ENCODE measurements at regions not wholly inside any gene's neighbourhood (a gene's known extent, or its start where the extent isn't known, plus 50 kb on each side); places are given as distances from the start of the nearest gene placed in this dataset.

DNA sequence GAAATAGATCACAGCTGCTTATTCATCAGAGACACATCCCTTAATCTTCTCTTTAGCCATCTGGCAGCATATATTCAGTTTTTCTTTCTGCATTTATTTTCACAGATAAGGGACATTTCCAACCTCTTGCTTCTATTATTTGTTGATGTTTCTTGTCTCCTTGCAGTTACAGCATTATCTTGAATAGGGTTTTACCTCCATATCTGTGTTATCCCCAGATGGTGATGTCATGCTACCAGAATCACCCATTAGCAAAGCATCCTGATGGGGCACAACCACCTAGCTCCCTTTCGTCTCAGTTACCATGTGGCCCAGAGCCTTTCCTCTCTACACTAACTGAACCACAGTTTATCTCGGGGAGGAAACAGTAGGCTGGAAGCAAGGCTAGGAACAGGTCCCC is 483.9 kb downstream of the FOXO1 start:
- no peaks in the 10 kb centered on the region for H3K36me3 ChIP-seq
- TF ChIP-seq POLR2AphosphoS5 (IDR thresholded peaks at IDR 0.05) (no peak), EP300 (IDR thresholded peaks at IDR 0.05) (no peak), POLR2A (IDR thresholded peaks at IDR 0.05) (no peak)
- TF ChIP-seq, protein P1, sequence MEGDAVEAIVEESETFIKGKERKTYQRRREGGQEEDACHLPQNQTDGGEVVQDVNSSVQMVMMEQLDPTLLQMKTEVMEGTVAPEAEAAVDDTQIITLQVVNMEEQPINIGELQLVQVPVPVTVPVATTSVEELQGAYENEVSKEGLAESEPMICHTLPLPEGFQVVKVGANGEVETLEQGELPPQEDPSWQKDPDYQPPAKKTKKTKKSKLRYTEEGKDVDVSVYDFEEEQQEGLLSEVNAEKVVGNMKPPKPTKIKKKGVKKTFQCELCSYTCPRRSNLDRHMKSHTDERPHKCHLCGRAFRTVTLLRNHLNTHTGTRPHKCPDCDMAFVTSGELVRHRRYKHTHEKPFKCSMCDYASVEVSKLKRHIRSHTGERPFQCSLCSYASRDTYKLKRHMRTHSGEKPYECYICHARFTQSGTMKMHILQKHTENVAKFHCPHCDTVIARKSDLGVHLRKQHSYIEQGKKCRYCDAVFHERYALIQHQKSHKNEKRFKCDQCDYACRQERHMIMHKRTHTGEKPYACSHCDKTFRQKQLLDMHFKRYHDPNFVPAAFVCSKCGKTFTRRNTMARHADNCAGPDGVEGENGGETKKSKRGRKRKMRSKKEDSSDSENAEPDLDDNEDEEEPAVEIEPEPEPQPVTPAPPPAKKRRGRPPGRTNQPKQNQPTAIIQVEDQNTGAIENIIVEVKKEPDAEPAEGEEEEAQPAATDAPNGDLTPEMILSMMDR (IDR thresholded peaks at IDR 0.05): no peak

GRCh38 chr13:40185414-40185813 is 481.0 kb downstream of the FOXO1 start:
- intact Hi-C loops (cut with DNase I; ENCODE audit: low total_unique reads): no loop called here
- TF ChIP-seq EP300 (IDR thresholded peaks at IDR 0.05) (no peak), POLR2AphosphoS5 (IDR thresholded peaks at IDR 0.05) (no peak), POLR2A (IDR thresholded peaks at IDR 0.05) (no peak)
- TF ChIP-seq, protein P1 (IDR thresholded peaks at IDR 0.05): no peak
- Histone ChIP-seq H3K4me3 (no peak overlapping the region), H3K9me3 (no peaks in the 10 kb centered on the region), H3K4me1 (peaks cover 6 to 13% (median 11%) of the 10 kb centered on the region in 4 donors), H3K27ac (no peak overlapping the region), H3K36me3 (no peaks in the 10 kb centered on the region), H3K27me3 (no peaks in the 10 kb centered on the region)
- no peak for DNase-seq
- 68 to 89% (median 82%) methylated on average over 2 of the region's 2 CpGs for WGBS, 5 donors

More for the DNA sequence above, 483.9 kb downstream of the FOXO1 start:
- Histone ChIP-seq H3K4me3 (no peak overlapping the region), H3K9me3 (no peaks in the 10 kb centered on the region), H3K27ac (no peak overlapping the region), H3K27me3 (no peaks in the 10 kb centered on the region), H3K4me1 (peaks cover 0 to 3% (median 2%) of the 10 kb centered on the region in 4 donors)
- DNase-seq: no peak
- intact Hi-C loops (cut with DNase I; ENCODE audit: low total_unique reads): no loop called here
- 88 to 96% (median 94%) methylated on average over 2 of the region's 2 CpGs for WGBS, 5 donors

DNA sequence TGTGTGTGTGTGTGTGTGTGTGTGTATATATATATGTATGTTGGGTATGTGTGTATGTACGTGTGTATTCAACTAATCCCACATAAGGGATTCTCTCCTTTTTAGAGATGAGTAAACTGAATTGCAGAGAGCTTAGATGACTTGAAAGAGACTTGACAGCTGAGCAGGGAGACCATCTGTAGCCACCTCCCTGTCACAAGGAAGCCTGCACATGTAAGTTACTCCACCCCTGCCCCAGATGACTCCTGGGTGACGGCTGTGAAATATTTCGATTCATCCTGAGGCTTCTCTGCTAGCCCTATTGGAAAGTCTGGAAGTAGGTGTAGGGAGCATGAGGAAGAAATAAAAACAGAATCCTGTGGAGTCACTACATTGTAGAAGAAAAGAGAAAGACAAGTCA is 480.4 kb downstream of the FOXO1 start:
- 60 to 76% (median 70%) methylated on average over 3 of the region's 3 CpGs for WGBS, 5 donors
- Histone ChIP-seq H3K27ac (no peak overlapping the region), H3K4me3 (no peak overlapping the region), H3K27me3 (no peaks in the 10 kb centered on the region), H3K9me3 (no peaks in the 10 kb centered on the region), H3K36me3 (no peaks in the 10 kb centered on the region), H3K4me1 (peaks cover 8 to 20% (median 17%) of the 10 kb centered on the region in 4 donors)
- DNase-seq: no peak
- intact Hi-C loops (cut with DNase I; ENCODE audit: low total_unique reads): no loop called here
- no peak for TF ChIP-seq POLR2AphosphoS5 (IDR thresholded peaks at IDR 0.05)
- TF ChIP-seq EP300 (IDR thresholded peaks at IDR 0.05): no peak
- TF ChIP-seq, protein P1 (IDR thresholded peaks at IDR 0.05): no peak
- no peak for TF ChIP-seq POLR2A (IDR thresholded peaks at IDR 0.05)

DNA sequence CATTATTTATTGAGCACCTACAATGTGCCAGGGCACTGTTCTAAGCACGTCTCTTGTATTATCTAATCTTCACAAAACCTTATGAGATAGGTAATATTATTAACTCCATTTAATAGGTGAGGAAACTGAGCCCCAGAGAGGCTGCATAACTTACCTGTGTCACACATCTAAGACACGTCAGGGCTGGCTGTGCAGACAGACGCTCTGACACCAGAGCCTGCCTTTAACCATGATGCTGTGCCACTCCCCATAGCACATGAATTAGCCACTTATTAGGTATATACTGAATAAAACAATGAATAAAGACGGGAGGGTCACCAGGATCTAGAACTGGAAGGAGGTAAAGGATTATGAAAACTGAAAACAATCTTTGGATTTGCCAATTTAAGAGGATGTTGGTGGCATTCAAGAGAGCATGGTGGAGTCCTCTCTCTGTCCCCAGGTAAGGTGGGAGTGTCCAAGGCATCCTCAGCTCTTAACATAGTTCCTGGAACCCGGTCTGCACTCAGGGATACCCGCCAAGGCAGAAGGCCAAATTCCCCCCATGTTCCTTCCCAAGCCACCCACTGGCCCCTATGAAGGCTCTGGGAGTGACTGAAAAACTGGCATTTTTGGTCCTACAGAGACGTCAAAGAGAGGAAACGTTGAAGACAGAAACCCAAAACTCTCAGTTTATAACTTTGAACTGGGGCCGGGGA is 479.7 kb downstream of the FOXO1 start:
- H3K27me3 ChIP-seq: no peaks in the 10 kb centered on the region
- intact Hi-C loops (cut with DNase I; ENCODE audit: low total_unique reads): no loop called here
- 76 to 86% (median 78%) methylated on average over 9 of the region's 9 CpGs for WGBS, 5 donors
- TF ChIP-seq EP300 (IDR thresholded peaks at IDR 0.05): no peak
- no peak for TF ChIP-seq POLR2AphosphoS5 (IDR thresholded peaks at IDR 0.05)
- TF ChIP-seq POLR2A (IDR thresholded peaks at IDR 0.05): no peak
- TF ChIP-seq, protein P1 (IDR thresholded peaks at IDR 0.05): no peak
- H3K27ac ChIP-seq: no peak overlapping the region
- H3K36me3 ChIP-seq: no peaks in the 10 kb centered on the region
- no peaks in the 10 kb centered on the region for H3K9me3 ChIP-seq
- peaks cover 11 to 27% (median 24%) of the 10 kb centered on the region in 4 donors for H3K4me1 ChIP-seq
- no peak for DNase-seq
- no peak overlapping the region for H3K4me3 ChIP-seq
